ENCODE measurements at regions not wholly inside any gene's neighbourhood (a gene's known extent, or its start where the extent isn't known, plus 50 kb on each side); places are given as distances from the start of the nearest gene placed in this dataset.

- Histone ChIP-seq H4K20me1 (ENCODE audit: insufficient read depth, low read length) (no peaks in the 10 kb centered on the region), H3K4me1 (ENCODE audit: low read length) (no peaks in the 10 kb centered on the region), H3K36me3 (replicated peaks; ENCODE audit: insufficient read depth, low read length) (no peaks in the 10 kb centered on the region), H3K27ac (ENCODE audit: low read length) (no peak overlapping the region), H3K79me2 (ENCODE audit: low read length) (no peaks in the 10 kb centered on the region), H3K9ac (ENCODE audit: low read length) (no peak overlapping the region), H3F3A (ENCODE audit: insufficient read depth, low read length) (no peaks in the 10 kb centered on the region), H3K4me2 (ENCODE audit: low read depth, low read length) (no peak overlapping the region), H3K9me2 (replicated peaks; ENCODE audit: insufficient read depth, low read length) (no peaks in the 10 kb centered on the region), H3K4me3 (ENCODE audit: low read length) (no peak overlapping the region), H3K9me3 (replicated peaks; ENCODE audit: insufficient read depth, low read length) (no peaks in the 10 kb centered on the region), H3K27me3 (replicated peaks; ENCODE audit: insufficient read depth, low read length) (no peaks in the 10 kb centered on the region), H2AFZ (ENCODE audit: low read length) (no peak overlapping the region)
- TF ChIP-seq EZH2phosphoT487 (IDR thresholded peaks at IDR 0.05; ENCODE audit: low read length) (no peak), CTCF (IDR thresholded peaks at IDR 0.05; ENCODE audit: low read length) (no peak), EZH2 (optimal IDR thresholded peaks at IDR 0.05; ENCODE audit: low read depth, low read length) (no peak)
- DNase-seq: no peak
These were observed 1490.0 kb upstream of the GBE1 start for GRCh38 chr3:83251490-83251889.

- Histone ChIP-seq H3F3A (ENCODE audit: insufficient read depth, low read length) (no peaks in the 10 kb centered on the region), H3K9ac (ENCODE audit: low read length) (no peak overlapping the region), H3K27ac (ENCODE audit: low read length) (no peak overlapping the region), H3K4me2 (ENCODE audit: low read depth, low read length) (no peak overlapping the region), H2AFZ (ENCODE audit: low read length) (no peak overlapping the region), H3K4me3 (ENCODE audit: low read length) (no peak overlapping the region), H3K9me2 (replicated peaks; ENCODE audit: insufficient read depth, low read length) (no peaks in the 10 kb centered on the region), H3K9me3 (replicated peaks; ENCODE audit: insufficient read depth, low read length) (no peaks in the 10 kb centered on the region), H3K79me2 (ENCODE audit: low read length) (no peaks in the 10 kb centered on the region), H4K20me1 (ENCODE audit: insufficient read depth, low read length) (no peaks in the 10 kb centered on the region), H3K4me1 (ENCODE audit: low read length) (no peaks in the 10 kb centered on the region), H3K36me3 (replicated peaks; ENCODE audit: insufficient read depth, low read length) (no peaks in the 10 kb centered on the region), H3K27me3 (replicated peaks; ENCODE audit: insufficient read depth, low read length) (no peaks in the 10 kb centered on the region)
- TF ChIP-seq EZH2phosphoT487 (IDR thresholded peaks at IDR 0.05; ENCODE audit: low read length) (no peak), EZH2 (optimal IDR thresholded peaks at IDR 0.05; ENCODE audit: low read depth, low read length) (no peak), CTCF (IDR thresholded peaks at IDR 0.05; ENCODE audit: low read length) (no peak)
- DNase-seq: no peak
These were observed 1489.2 kb upstream of the GBE1 start for GRCh38 chr3:83250613-83251012.

GRCh38 chr3:83248454-83248853 lies 1487.0 kb upstream of the GBE1 start:
- no peak overlapping the region for H2AFZ ChIP-seq (ENCODE audit: low read length)
- no peak overlapping the region for H3K4me2 ChIP-seq (ENCODE audit: low read depth, low read length)
- H3K27me3 ChIP-seq (replicated peaks; ENCODE audit: insufficient read depth, low read length): no peaks in the 10 kb centered on the region
- H3F3A ChIP-seq (ENCODE audit: insufficient read depth, low read length): no peaks in the 10 kb centered on the region
- H3K4me3 ChIP-seq (ENCODE audit: low read length): no peak overlapping the region
- H3K9me3 ChIP-seq (replicated peaks; ENCODE audit: insufficient read depth, low read length): no peaks in the 10 kb centered on the region
- TF ChIP-seq CTCF (IDR thresholded peaks at IDR 0.05; ENCODE audit: low read length): no peak
- no peak for TF ChIP-seq EZH2 (optimal IDR thresholded peaks at IDR 0.05; ENCODE audit: low read depth, low read length)
- TF ChIP-seq EZH2phosphoT487 (IDR thresholded peaks at IDR 0.05; ENCODE audit: low read length): no peak
- H3K79me2 ChIP-seq (ENCODE audit: low read length): no peaks in the 10 kb centered on the region
- no peaks in the 10 kb centered on the region for H4K20me1 ChIP-seq (ENCODE audit: insufficient read depth, low read length)
- H3K9me2 ChIP-seq (replicated peaks; ENCODE audit: insufficient read depth, low read length): no peaks in the 10 kb centered on the region
- no peak overlapping the region for H3K27ac ChIP-seq (ENCODE audit: low read length)
- H3K36me3 ChIP-seq (replicated peaks; ENCODE audit: insufficient read depth, low read length): no peaks in the 10 kb centered on the region
- no peak overlapping the region for H3K9ac ChIP-seq (ENCODE audit: low read length)
- no peak for DNase-seq
- H3K4me1 ChIP-seq (ENCODE audit: low read length): no peaks in the 10 kb centered on the region

All from MM.1S (cell line).